GM19043 (cell line): ENCODE measurements at regions not wholly inside any gene's neighbourhood (a gene's known extent, or its start where the extent isn't known, plus 50 kb on each side); places are given as distances from the start of the nearest gene placed in this dataset.
A peak's percentile ranks its signal among the peaks of the same experiment; 100 is the strongest.
"Not testable (repeated sequence)": the region's sequence is repeated elsewhere in the genome, so short reads cannot be mapped to it uniquely, and the experiment has no call there.

ENCODE experiments used
- ATAC-seq: cut with Tn5 transposase; IDR thresholded peaks from one replicate; pipeline ENCODE4 v1.9.1; 2021; ENCODE audit warnings: low read depth; ENCODE audit not compliant: unreplicated experiment

DNA sequence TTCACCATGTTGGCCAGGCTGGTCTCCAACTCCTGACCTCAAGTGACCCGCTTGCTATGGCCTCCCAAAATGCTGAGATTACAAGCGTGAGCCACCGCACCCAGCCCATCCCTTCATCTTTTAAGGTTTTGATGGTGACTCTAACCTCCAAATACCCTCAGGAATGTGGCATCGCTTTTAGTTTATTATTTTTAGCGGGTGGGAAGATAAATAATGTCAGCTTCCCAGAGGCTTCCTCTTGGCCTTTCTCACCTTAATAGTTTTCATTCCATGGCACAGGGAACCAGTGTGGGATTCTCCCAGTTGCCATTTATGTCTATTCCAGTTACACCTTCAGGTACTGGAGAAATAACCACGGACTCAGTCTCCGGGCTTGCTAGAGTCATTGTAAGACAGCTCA is 92.1 kb upstream of the LRRN2 start:
- ATAC-seq = no peak

DNA sequence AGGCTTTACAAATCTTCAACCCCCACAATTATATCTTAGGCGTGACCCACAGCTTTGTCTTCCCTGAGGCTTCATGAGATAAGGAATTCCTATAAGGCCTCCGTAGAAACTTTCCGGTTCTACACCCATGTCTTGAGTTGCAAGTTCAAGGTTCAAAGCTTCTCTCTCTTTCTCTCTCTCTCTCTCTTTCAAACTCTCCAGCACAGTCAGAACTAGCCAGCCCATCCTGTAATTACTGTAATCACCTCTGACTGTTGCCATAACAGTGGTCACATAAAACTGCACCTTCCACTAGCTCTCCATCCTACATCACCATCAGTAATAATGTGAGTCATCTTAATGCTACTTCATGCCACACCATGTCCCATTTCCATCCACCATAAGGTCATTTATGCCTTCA is 90.0 kb upstream of the NFASC start:
- ATAC-seq = no peak

- ATAC-seq = no peak
Measured at GRCh38 chr1:204782118-204782700, 88.5 kb upstream of the NFASC start.

GRCh38 chr1:204785023-204785422 is 85.6 kb upstream of the NFASC start:
- ATAC-seq = not testable (repeated sequence)

- no peak for ATAC-seq
Measured at GRCh38 chr1:204788470-204788869, 82.2 kb upstream of the NFASC start.

DNA sequence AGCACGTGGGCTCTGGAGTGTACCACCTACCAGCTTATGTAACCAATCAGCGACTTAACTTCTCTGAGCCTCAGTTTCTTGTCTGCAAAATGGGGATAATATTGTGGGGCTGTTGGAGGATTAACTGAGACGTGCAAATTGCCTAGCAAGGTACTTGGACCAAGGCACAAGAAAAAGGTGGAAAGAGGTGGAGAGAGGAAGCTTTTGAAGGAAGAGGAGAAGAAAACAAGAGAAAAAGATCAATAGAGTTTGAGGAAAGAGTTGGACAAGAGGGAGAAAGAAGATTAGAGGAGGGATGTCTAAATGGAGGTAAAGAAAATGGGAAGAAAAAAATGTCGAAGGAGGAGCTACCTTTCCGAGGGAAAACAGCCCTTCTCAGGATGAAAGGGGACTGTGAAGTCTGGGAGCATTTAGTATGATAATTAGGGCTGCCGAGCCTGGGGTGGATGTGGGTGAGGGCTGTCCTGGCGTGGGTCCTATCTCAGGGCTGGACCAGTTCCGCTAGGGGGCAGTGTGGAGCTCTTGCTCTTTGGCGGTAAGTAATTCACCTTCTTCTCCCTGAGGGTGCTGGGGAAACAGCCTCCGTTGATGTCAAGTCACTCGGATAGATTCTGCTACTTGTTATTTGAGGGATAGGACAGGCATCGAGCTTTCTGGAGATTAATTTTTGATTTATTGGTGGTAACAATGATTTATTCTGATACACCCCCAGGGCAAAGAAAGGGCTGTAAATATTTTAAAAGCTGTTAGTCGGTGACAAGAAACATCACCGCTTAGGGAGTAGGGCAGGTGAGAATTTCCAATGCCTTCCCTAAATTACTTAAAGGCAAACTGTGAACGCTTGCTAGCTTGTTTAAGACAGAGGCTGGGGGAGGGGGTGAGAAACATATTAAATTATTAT is 79.0 kb upstream of the NFASC start:
- no peak for ATAC-seq

GRCh38 chr1:204792354-204792692 is 78.3 kb upstream of the NFASC start:
- ATAC-seq = no peak

DNA sequence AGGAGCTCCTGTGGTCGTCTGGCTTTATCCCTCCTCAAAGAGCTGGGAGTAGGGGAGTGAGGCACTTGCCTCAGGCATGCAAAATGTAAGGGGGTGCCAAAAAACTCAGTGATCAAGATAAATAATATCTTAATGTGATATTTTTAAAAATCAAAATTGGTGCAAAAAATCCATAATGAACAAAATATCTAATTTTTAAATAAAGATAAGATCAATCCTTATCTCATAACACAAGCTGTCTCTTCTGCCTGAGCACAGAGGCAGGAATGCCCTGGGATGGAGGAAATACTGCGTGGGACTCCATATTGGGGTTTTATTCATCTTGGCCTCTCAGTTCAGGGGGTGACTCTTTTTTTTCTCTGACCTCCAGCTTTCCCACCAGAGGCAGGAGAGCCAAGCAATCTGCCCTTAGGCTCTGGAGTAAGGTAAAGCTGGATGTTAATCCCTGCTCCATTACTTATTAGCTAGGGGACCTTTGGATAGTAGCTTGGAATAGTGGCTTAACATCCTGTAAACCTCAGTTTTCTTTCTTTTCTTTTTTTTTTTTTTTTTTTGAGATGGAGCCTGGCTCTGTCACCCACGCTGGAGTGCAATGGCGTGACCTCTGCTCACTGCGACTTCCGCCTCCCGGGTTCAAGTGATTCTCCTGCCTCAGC is 77.3 kb upstream of the NFASC start:
- no peak for ATAC-seq

DNA sequence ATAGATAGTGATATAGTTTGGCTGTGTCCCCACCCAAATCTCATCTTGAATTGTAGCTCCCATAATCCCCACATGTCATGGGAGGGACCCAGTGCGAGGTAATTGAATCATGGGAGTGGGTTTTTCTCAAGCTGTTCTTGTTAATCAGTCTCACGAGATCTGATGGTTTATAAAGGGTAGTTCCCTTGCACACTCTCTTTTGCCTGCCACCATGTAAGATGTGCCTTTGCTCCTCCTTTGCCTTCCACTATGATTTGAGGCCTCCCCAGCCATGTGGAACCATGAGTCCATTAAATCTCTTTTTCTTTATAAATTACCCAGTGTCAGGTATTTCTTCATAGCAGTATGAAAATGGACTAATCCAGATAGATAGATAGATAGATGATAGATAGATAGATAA is 73.8 kb upstream of the NFASC start:
- not testable (repeated sequence) for ATAC-seq

- ATAC-seq = no peak
Measured at GRCh38 chr1:204797401-204797800, 73.3 kb upstream of the NFASC start.

- ATAC-seq = no peak
Measured at GRCh38 chr1:204799630-204800029, 71.0 kb upstream of the NFASC start.

DNA sequence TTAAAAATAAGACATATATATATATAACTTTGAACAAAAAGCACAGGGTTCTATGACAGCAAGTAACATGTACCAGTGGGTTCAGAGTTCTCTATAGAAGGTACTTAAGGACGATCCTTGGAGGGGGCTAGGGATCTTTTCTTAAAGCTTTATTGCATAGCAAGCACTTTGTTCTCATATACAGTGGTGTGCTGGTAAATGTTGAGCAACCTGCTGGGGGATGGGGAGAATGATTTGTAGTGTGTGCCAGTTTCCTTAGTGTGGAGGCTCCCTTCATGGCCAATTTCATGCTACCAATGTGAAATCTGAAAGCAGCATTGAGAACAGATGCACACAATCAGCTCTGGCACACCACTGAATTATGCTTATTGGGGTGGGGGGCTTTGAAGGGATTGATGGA is 69.5 kb upstream of the NFASC start:
- no peak for ATAC-seq

DNA sequence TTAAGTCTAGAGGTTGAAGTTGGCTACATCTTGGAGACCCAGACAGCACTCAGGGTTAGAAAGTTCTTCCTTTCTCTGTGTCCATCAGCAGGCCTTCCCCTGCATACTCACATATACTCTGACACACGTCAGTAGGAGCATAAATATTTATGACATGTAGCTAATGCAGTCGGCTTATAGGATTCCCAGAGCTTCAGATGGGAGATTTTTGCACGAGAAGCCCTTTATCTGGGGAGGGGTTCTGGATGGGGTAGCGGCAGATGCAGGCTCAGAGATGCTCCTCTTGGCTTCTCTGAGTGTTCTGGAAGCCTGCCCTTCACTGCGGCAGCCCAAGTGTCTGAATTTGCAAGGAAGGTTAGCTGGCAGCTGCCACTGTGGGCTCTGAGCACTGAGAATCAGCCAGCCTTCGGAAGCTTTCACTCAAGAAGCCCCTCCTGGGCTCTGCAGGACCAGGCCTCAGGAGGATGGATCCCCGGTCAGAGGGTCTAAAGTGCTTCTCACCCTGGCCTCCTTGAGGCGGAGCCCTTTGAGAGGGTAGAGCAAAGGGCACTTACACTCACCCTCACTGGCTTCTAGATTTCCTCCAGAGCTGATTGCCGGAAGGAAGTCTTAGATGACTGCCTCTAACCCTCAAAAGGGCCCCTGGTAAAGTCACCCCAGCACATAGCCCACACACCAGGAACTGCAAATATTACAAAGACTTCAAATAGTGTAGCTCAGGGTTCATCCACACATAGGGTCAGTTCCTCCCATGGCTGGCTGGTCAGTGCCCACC is 68.1 kb upstream of the NFASC start:
- ATAC-seq = no peak

GRCh38 chr1:204803607-204804006 is 67.1 kb upstream of the NFASC start:
- no peak for ATAC-seq

- peak; percentile 89 for ATAC-seq
Measured at GRCh38 chr1:204806943-204807687, 63.5 kb upstream of the NFASC start.

- no peak for ATAC-seq
Measured at GRCh38 chr1:204809488-204809887, 61.2 kb upstream of the NFASC start.

DNA sequence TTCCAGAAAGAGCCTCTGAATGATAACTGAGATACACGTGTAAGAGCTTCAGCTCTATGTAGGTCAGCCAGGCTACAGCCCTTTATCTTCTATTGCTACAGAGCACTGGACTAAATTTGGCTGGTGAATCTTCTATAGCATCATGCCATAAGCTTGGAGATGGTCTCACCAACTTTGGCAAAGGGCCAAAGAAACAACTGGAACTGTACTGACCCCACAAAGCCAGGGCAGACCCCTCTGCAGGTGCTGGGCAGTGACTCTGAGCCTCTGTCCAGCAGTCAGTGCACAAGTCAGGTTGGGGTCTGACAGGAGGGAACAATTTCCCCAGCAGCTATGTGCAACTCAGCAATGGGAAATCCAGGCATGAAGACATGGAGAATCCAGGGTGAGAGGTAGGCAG is 57.8 kb upstream of the NFASC start:
- no peak for ATAC-seq

GRCh38 chr1:204813522-204813921 is 57.1 kb upstream of the NFASC start:
- no peak for ATAC-seq

DNA sequence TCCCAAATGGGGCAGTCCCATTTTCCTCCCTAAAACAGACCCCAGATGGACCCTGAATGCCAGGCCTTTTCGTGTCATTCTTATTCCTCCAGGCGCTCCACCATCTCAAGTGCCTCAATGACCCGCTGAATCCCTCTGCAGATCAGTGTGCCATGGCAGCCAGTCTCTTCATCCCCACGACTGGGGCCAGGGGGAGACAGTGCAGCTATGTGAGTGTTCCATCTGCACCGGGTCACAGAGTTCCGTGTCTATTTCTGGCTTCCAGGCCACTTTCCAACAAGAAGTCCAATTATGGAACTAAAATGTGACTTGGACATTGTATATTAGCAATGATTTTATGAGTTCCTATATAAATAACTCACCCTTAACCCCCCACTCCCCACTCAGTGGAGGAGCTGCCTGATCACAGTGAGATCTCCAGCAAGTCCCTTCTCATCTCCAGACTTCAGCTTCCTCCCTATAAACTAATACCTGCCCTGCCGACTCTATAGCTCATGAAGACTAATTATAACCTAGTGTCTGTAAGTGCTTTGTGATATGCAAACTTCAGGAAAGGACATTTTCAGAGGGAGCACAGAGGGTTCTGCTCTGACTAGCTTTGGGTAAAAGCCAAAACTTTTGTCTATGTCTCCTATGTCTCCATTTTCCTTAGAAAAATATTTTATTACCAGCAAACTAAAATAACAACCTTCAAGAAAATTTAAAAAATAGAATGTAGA is 56.3 kb upstream of the NFASC start:
- no peak for ATAC-seq

- no peak for ATAC-seq
Measured at GRCh38 chr1:204817341-204817740, 53.3 kb upstream of the NFASC start.
